Spleen (tissue), 11 donors: ENCODE measurements at regions not wholly inside any gene's neighbourhood (a gene's known extent, or its start where the extent isn't known, plus 50 kb on each side); places are given as distances from the start of the nearest gene placed in this dataset.

Source experiments
- DNase-seq: peaks from one replicate; pipeline ENCODE4 v3.0.0-alpha.2; 2020
- H3K27ac ChIP-seq, 8 donors: fragments of 200-600 bp; sonication (generic) in 7 of 8; 1 replicate in 4 of 8; 2 replicates in 4 of 8; pipeline versions ENCODE4 v1.5.0 to v1.8.0; 2016 to 2021; ENCODE audit warnings: inconsistent platforms in 4 of 8, mild to moderate bottlenecking in 4 of 8, moderate library complexity in 1 of 8
- H3K27me3 ChIP-seq, 7 donors: fragments of 200-600 bp; sonication (generic) in 6 of 7; replicated peaks in 1 of 7; 1 replicate in 4 of 7; 2 replicates in 3 of 7; pipeline versions ENCODE4 v1.5.0 to v1.8.0; 2016 to 2021; ENCODE audit warnings: inconsistent platforms in 3 of 7, mild to moderate bottlenecking in 1 of 7
- H3K36me3 ChIP-seq, 6 donors: fragments of 200-600 bp; sonication (generic) in 5 of 6; 1 replicate in 4 of 6; 2 replicates in 2 of 6; pipeline versions ENCODE4 v1.5.0 to v1.8.0; 2016 to 2021; ENCODE audit warnings: inconsistent platforms in 2 of 6
- H3K4me1 ChIP-seq, 6 donors: fragments of 200-600 bp; sonication (generic) in 5 of 6; 1 replicate in 3 of 6; 2 replicates in 3 of 6; pipeline versions ENCODE4 v1.5.0 to v1.8.0; 2016 to 2021; ENCODE audit warnings: inconsistent platforms in 3 of 6
- H3K4me3 ChIP-seq, 8 donors: fragments of 200-600 bp; sonication (generic) in 7 of 8; 1 replicate in 4 of 8; 2 replicates in 4 of 8; pipeline versions ENCODE4 v1.5.0 to v1.8.0; 2016 to 2021; ENCODE audit warnings: inconsistent platforms in 4 of 8, mild to moderate bottlenecking in 4 of 8, moderate library complexity in 2 of 8
- H3K9me3 ChIP-seq, 8 donors: fragments of 200-600 bp; sonication (generic) in 7 of 8; 1 replicate in 4 of 8; 2 replicates in 4 of 8; pipeline versions ENCODE4 v1.5.0 to v1.8.0; 2016 to 2021; ENCODE audit warnings: inconsistent platforms in 4 of 8
- CTCF ChIP-seq, 11 experiments: fragments of 200-600 bp in 7 of 11; fragments of 450-650 bp in 4 of 11; sonication (generic) in 4 of 11; IDR thresholded peaks in 8 of 11; conservative IDR thresholded peaks in 3 of 11; 1 replicate in 7 of 11; 2 replicates in 4 of 11; pipeline versions ENCODE4 v1.4.0 to v1.8.0; 2016 to 2021; ENCODE audit warnings: antibody characterized with exemption in 11 of 11, inconsistent platforms in 4 of 11, mild to moderate bottlenecking in 1 of 11
- POLR2A ChIP-seq, 3 donors: fragments of 450-650 bp; IDR thresholded peaks; one replicate each; pipeline ENCODE4 v1.5.1; 2017; ENCODE audit warnings: antibody characterized with exemption in 3 of 3, mild to moderate bottlenecking in 1 of 3
- POLR2AphosphoS5 ChIP-seq, 3 donors: sonication (generic); formaldehyde crosslinking; IDR thresholded peaks; one replicate each; pipeline ENCODE4 v1.5.1; 2017; ENCODE audit warnings: antibody characterized with exemption in 3 of 3
- WGBS, 5 donors: extraction: QIAGEN DNeasy Blood & Tissue Kit in 3 of 5; methylation state at CpG; one replicate each; pipeline versions ENCODE4 v1.1.5 to v1.1.7; 2013 to 2018; 5-methylcytosine and 5-hydroxymethylcytosine counted together
- intact Hi-C: fragments of 100-400 bp; cut with DNase I; formaldehyde crosslinking; loops from one replicate; pipeline ENCODE4 v1.15.0; 2023; ENCODE audit warnings: low total_unique reads
- donor health status: healthy with polysubstance abuse.
- donor health status: DM: no; HTN: no; CAD: no; lungs with moderate emphysema.
- donor health status: DM: no; HTN: no; CAD: no.
- donor health status: Bipolar disorder and iron deficiency.
- donor health status: healthy.
- donor health status: DM: no; HTN: no; CAD: no.
- donor health status: DM: yes; HTN: yes; CAD: no.

GRCh38 chr2:223228871-223229270 lies 176.9 kb downstream of the KCNE4 start:
- no peak overlapping the region for H3K4me3 ChIP-seq
- H3K27ac ChIP-seq = no peak overlapping the region

GRCh38 chr2:223230352-223230751 lies 178.4 kb downstream of the KCNE4 start:
- Histone ChIP-seq H3K4me3 (no peak overlapping the region), H3K9me3 (no peaks in the 10 kb centered on the region), H3K36me3 (no peaks in the 10 kb centered on the region), H3K27me3 (no peaks in the 10 kb centered on the region), H3K4me1 (no peaks in the 10 kb centered on the region), H3K27ac (no peak overlapping the region)
- WGBS, 5 donors = 82 to 89% (median 85%) methylated on average over 2 of the region's 2 CpGs
- no peak for DNase-seq
- intact Hi-C loops = no loop called here
- no peak for TF ChIP-seq CTCF (IDR thresholded peaks at IDR 0.05 in 8 of 11, conservative IDR thresholded peaks at IDR 0.05 in 3 of 11)

More at GRCh38 chr2:223228871-223229270, 176.9 kb downstream of the KCNE4 start:
- H3K27me3 ChIP-seq = no peaks in the 10 kb centered on the region
- no peak for DNase-seq
- no peaks in the 10 kb centered on the region for H3K9me3 ChIP-seq
- H3K4me1 ChIP-seq = no peaks in the 10 kb centered on the region
- intact Hi-C loops = no loop called here
- TF ChIP-seq POLR2A (IDR thresholded peaks at IDR 0.05) (no peak), POLR2AphosphoS5 (IDR thresholded peaks at IDR 0.05) (no peak), CTCF (IDR thresholded peaks at IDR 0.05 in 8 of 11, conservative IDR thresholded peaks at IDR 0.05 in 3 of 11) (no peak)
- H3K36me3 ChIP-seq = no peaks in the 10 kb centered on the region

GRCh38 chr2:223232285-223232684 lies 180.3 kb downstream of the KCNE4 start:
- H3K4me3 ChIP-seq = no peak overlapping the region
- H3K36me3 ChIP-seq = no peaks in the 10 kb centered on the region
- H3K9me3 ChIP-seq = no peaks in the 10 kb centered on the region
- no peaks in the 10 kb centered on the region for H3K27me3 ChIP-seq
- DNase-seq = no peak
- TF ChIP-seq POLR2A (IDR thresholded peaks at IDR 0.05) (no peak), CTCF (IDR thresholded peaks at IDR 0.05 in 8 of 11, conservative IDR thresholded peaks at IDR 0.05 in 3 of 11) (no peak), POLR2AphosphoS5 (IDR thresholded peaks at IDR 0.05) (no peak)
- no peak overlapping the region for H3K27ac ChIP-seq
- intact Hi-C loops = no loop called here
- WGBS, 5 donors = 60 to 78% (median 69%) methylated on average over 1 of the region's 1 CpG
- H3K4me1 ChIP-seq = no peaks in the 10 kb centered on the region

- no peak for TF ChIP-seq POLR2AphosphoS5 (IDR thresholded peaks at IDR 0.05)
- TF ChIP-seq POLR2A (IDR thresholded peaks at IDR 0.05) = no peak
- no peak for TF ChIP-seq CTCF (IDR thresholded peaks at IDR 0.05 in 8 of 11, conservative IDR thresholded peaks at IDR 0.05 in 3 of 11)
- H3K27me3 ChIP-seq = no peaks in the 10 kb centered on the region
- H3K27ac ChIP-seq = no peak overlapping the region
- no peaks in the 10 kb centered on the region for H3K36me3 ChIP-seq
- intact Hi-C loops = no loop called here
- WGBS, 5 donors = 80 to 92% (median 89%) methylated on average over 2 of the region's 2 CpGs
- DNase-seq = no peak
- H3K9me3 ChIP-seq = no peaks in the 10 kb centered on the region
- no peak overlapping the region for H3K4me3 ChIP-seq
- no peaks in the 10 kb centered on the region for H3K4me1 ChIP-seq
Observed at GRCh38 chr2:223232896-223233295, 180.9 kb downstream of the KCNE4 start.
